DND-41 (cell line): ENCODE measurements at regions not wholly inside any gene's neighbourhood (a gene's known extent, or its start where the extent isn't known, plus 50 kb on each side); places are given as distances from the start of the nearest gene placed in this dataset.

Experiments
- EZH2 ChIP-seq: IDR thresholded peaks from 3 replicates; pipeline ENCODE4 v1.6.1; 2012; ENCODE audit warnings: borderline replicate concordance, low read depth, mild to moderate bottlenecking, moderate library complexity, low read length, inconsistent platforms; ENCODE audit not compliant: severe bottlenecking
- TF ChIP-seq, protein P1 (sequence below): IDR thresholded peaks from 2 replicates; pipeline ENCODE4 v1.5.1; 2012; ENCODE audit warnings: borderline replicate concordance, low read length, moderate library complexity, mild to moderate bottlenecking; ENCODE audit not compliant: poor library complexity, severe bottlenecking; ENCODE audit errors: extremely low read depth

DNA sequence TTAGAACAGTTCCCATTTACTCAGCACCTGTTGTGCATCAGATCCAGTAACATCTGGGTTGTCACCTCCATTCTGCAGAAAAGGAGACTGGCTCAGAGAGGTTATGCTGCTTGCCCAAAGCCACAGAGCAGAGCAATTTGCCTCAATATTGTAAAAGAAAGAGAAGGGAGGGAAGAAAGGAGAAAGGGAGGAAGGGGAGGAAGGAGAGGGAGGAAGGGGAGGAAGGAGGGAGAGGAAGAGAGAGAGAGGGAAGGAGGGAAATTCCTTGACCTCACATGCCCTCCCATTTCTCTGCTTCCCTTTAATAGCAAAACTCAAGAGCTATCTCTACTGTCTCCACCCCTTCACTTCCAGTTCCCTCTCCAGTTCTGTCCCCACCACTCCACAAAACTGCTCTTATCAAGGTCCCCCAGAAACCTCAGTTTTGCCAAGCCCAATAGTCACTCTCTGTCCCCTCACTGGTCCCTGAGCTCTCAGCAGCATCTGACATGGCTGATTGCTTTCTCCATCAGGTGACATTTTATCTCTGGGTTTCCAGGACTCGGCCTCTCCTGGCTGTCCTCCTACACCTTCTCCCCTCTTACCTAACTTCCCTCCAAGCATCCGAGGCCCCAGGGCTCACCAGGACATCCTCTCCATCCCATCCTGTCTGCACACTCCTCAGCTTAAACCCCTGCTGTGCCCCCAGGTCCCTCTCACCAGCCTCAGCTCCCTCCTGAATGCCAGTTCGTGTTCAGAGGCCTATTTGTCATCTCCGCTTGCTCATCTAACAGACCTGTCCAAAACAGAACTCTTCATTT lies 104.7 kb upstream of the LINGO1 start:
- TF ChIP-seq, protein P1, sequence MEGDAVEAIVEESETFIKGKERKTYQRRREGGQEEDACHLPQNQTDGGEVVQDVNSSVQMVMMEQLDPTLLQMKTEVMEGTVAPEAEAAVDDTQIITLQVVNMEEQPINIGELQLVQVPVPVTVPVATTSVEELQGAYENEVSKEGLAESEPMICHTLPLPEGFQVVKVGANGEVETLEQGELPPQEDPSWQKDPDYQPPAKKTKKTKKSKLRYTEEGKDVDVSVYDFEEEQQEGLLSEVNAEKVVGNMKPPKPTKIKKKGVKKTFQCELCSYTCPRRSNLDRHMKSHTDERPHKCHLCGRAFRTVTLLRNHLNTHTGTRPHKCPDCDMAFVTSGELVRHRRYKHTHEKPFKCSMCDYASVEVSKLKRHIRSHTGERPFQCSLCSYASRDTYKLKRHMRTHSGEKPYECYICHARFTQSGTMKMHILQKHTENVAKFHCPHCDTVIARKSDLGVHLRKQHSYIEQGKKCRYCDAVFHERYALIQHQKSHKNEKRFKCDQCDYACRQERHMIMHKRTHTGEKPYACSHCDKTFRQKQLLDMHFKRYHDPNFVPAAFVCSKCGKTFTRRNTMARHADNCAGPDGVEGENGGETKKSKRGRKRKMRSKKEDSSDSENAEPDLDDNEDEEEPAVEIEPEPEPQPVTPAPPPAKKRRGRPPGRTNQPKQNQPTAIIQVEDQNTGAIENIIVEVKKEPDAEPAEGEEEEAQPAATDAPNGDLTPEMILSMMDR, result no peak
- no peak for TF ChIP-seq EZH2
